ENCODE measurements at regions not wholly inside any gene's neighbourhood (a gene's known extent, or its start where the extent isn't known, plus 50 kb on each side); places are given as distances from the start of the nearest gene placed in this dataset.

- intact Hi-C loops (cut with DNase I) = no loop called here
- Histone ChIP-seq H3K27ac (no peak overlapping the region), H3K9me3 (no peaks in the 10 kb centered on the region), H3K36me3 (no peaks in the 10 kb centered on the region), H3K27me3 (no peaks in the 10 kb centered on the region), H3K4me1 (peaks cover 0 to 19% (median 0%) of the 10 kb centered on the region in 9 donors), H3K4me3 (no peak overlapping the region)
- WGBS, 2 donors = 95 to 96% methylated on average over 10 of the region's 10 CpGs
- TF ChIP-seq, protein P1, sequence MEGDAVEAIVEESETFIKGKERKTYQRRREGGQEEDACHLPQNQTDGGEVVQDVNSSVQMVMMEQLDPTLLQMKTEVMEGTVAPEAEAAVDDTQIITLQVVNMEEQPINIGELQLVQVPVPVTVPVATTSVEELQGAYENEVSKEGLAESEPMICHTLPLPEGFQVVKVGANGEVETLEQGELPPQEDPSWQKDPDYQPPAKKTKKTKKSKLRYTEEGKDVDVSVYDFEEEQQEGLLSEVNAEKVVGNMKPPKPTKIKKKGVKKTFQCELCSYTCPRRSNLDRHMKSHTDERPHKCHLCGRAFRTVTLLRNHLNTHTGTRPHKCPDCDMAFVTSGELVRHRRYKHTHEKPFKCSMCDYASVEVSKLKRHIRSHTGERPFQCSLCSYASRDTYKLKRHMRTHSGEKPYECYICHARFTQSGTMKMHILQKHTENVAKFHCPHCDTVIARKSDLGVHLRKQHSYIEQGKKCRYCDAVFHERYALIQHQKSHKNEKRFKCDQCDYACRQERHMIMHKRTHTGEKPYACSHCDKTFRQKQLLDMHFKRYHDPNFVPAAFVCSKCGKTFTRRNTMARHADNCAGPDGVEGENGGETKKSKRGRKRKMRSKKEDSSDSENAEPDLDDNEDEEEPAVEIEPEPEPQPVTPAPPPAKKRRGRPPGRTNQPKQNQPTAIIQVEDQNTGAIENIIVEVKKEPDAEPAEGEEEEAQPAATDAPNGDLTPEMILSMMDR (IDR thresholded peaks at IDR 0.05) = no peak
- ATAC-seq (no peak), DNase-seq (no peak)
Measured at GRCh38 chr2:234828382-234829073, 123.3 kb upstream of the SH3BP4 start.

DNA sequence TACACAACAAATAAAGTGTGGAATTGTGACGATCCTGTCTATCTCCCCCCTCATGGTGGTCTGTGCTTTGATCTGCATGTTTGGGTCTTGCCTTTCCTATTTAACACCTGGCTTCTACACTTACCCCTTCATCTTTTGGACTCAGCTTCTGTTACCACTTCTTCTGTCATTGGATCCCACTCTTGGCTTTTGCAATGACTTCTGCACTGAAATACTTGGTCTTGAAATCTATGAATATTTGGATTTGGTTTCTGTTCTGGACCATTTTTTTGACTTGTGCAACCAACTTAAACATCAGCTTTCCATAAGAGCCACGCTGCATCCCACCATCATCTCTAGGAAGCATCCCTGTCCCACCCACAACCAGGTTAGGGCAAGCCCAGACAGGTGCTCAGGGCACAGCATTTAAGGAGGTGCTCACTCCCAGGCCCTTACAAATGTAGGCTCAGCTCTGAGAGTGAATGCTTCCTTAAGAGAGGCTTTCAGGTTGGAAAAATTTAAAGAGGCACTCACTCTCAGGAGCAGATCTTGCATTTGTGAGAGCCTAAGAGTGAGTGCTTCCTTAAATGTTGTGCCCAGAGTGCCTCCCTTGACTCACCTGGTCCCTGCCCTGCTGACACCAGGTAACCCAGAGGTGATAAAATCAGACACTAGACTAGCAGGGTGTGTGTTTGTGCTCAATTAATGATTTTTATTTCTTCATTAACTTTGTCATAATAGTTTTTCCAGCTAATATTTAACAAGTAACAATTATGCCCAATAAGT, 124.5 kb upstream of the SH3BP4 start:
- TF ChIP-seq, protein P1 (IDR thresholded peaks at IDR 0.05) = no peak
- DNase-seq = no peak
- Histone ChIP-seq H3K4me3 (no peak overlapping the region), H3K27me3 (no peaks in the 10 kb centered on the region), H3K4me1 (peaks cover 0 to 25% (median 0%) of the 10 kb centered on the region in 9 donors), H3K9me3 (no peaks in the 10 kb centered on the region), H3K27ac (no peak overlapping the region), H3K36me3 (no peaks in the 10 kb centered on the region)
- intact Hi-C loops (cut with DNase I) = no loop called here
- WGBS, 2 donors = 89 to 91% methylated on average over 2 of the region's 2 CpGs
- ATAC-seq = no peak

DNA sequence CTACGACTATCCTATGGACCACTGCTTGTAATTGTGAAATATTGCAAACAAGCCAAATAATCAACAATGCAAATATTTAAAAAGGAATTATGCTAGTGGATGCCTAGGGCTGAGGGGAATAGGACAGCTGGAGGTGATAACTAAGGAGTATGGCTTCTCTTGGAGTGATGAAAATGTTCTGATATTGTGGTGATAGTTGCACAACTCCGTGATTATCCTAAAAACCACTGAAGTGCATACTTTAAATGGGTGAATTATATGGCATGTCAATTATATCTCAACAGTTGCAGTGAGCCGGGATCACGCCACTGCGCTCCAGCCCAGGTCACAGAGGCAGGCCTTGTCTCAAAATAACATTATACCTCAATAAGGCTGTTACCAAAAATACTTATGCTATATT, 125.1 kb upstream of the SH3BP4 start:
- Histone ChIP-seq H3K4me1 (peaks cover 0 to 25% (median 0%) of the 10 kb centered on the region in 9 donors), H3K9me3 (no peaks in the 10 kb centered on the region), H3K4me3 (no peak overlapping the region), H3K36me3 (no peaks in the 10 kb centered on the region), H3K27me3 (no peaks in the 10 kb centered on the region), H3K27ac (no peak overlapping the region)
- no peak for ATAC-seq
- intact Hi-C loops (cut with DNase I) = no loop called here
- no peak for DNase-seq
- WGBS, 2 donors = 91 to 95% methylated on average over 5 of the region's 5 CpGs
- TF ChIP-seq, protein P1 (IDR thresholded peaks at IDR 0.05) = no peak

DNA sequence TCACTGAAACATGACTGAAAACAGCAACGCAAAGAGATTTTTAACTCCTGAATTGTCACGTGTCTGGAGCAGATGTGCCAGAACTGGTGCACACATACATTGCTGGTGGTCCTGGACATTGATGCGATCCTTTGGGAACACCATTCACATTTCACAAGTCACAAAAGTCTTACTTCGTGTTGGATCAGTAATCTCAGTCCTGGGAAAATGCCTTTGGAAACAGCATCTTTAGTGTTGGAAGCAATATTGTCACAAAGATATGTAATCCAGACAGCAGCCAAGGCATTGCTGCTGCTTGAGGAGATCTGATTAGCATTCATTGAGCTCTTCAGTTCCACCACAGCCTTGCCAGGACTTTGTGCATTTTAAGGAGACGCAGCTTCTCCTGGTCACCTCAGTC, 126.2 kb upstream of the SH3BP4 start:
- no peaks in the 10 kb centered on the region for H3K9me3 ChIP-seq
- H3K4me1 ChIP-seq = peaks cover 0 to 25% (median 0%) of the 10 kb centered on the region in 9 donors
- TF ChIP-seq, protein P1 (IDR thresholded peaks at IDR 0.05) = no peak
- no peaks in the 10 kb centered on the region for H3K36me3 ChIP-seq
- WGBS, 2 donors = 78 to 79% methylated on average over 5 of the region's 5 CpGs
- DNase-seq = no peak
- ATAC-seq = no peak
- no peaks in the 10 kb centered on the region for H3K27me3 ChIP-seq
- no peak overlapping the region for H3K4me3 ChIP-seq
- intact Hi-C loops (cut with DNase I) = no loop called here
- no peak overlapping the region for H3K27ac ChIP-seq

Data from heart right ventricle (tissue), 16 donors.